Stomach (tissue), 4 donors: ENCODE measurements at regions not wholly inside any gene's neighbourhood (a gene's known extent, or its start where the extent isn't known, plus 50 kb on each side); places are given as distances from the start of the nearest gene placed in this dataset.

Experiments
- CTCF ChIP-seq, 7 experiments: fragments of 450-650 bp in 4 of 7; fragments of 200-600 bp in 3 of 7; sonication (generic) in 3 of 7; IDR thresholded peaks; one replicate each; pipeline ENCODE4 v1.5.1; 2016 to 2019; ENCODE audit warnings: antibody characterized with exemption in 7 of 7, control low read depth in 2 of 7, mild to moderate bottlenecking in 1 of 7
- POLR2A ChIP-seq, 4 donors: fragments of 450-650 bp; IDR thresholded peaks; one replicate each; pipeline ENCODE4 v1.6.1; 2016; ENCODE audit warnings: antibody characterized with exemption in 4 of 4, control low read depth in 2 of 4, mild to moderate bottlenecking in 1 of 4, moderate library complexity in 1 of 4
- POLR2AphosphoS5 ChIP-seq, 3 donors: sonication (generic); formaldehyde crosslinking; IDR thresholded peaks; one replicate each; pipeline ENCODE4 v1.6.1; 2016; ENCODE audit warnings: antibody characterized with exemption in 3 of 3

GRCh38 chr15:69652293-69652692 is 199.7 kb downstream of the RPLP1 start:
- TF ChIP-seq POLR2A (IDR thresholded peaks at IDR 0.05) = no peak
- TF ChIP-seq CTCF (IDR thresholded peaks at IDR 0.05) = no peak
- no peak for TF ChIP-seq POLR2AphosphoS5 (IDR thresholded peaks at IDR 0.05)
